GM21737 (cell line): ENCODE measurements at regions not wholly inside any gene's neighbourhood (a gene's known extent, or its start where the extent isn't known, plus 50 kb on each side); places are given as distances from the start of the nearest gene placed in this dataset.

ENCODE experiments used
- ATAC-seq: cut with Tn5 transposase; IDR thresholded peaks from one replicate; pipeline ENCODE4 v1.9.1; 2021; ENCODE audit warnings: mild to moderate bottlenecking, moderate library complexity; ENCODE audit not compliant: unreplicated experiment

DNA sequence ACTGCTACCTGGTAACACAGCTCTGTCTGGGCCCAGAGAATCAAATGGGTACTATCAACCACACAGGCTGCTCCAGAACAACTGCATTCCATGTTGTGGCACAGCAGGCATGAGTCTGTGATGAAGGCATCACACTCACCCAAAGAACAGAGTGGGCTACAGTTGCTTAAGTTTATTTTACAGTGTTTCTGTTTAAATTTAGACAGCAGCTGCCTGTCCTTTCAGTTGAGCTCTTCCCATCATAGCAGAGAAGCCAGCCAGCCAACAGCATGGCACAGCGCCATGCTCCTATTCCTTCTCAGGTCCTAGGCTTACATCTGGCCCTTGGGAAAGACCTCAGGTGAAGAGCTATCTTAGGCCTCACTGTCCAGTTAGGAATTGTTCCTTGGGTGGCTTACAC, 147.0 kb upstream of the FRMD6 start:
- no peak for ATAC-seq

DNA sequence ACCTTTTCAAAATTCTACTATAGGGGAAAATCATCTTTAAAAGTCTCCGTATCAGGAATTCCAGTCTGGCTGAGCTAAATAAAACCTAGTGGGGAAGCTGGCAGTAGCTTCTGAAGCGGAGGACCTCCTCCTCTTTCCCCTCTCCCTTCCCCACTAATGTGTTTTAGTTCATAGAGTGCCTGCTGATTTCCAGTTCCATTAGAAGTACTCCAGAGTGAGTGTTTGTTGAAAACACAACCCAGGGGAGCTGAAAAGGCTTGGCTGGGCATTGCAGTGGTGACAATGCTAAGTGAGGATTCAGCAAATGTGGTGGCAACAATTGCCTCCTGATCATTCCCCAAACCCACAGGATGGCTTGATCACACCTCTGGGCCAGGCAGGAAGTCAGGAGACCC, 144.2 kb upstream of the FRMD6 start:
- ATAC-seq: no peak

DNA sequence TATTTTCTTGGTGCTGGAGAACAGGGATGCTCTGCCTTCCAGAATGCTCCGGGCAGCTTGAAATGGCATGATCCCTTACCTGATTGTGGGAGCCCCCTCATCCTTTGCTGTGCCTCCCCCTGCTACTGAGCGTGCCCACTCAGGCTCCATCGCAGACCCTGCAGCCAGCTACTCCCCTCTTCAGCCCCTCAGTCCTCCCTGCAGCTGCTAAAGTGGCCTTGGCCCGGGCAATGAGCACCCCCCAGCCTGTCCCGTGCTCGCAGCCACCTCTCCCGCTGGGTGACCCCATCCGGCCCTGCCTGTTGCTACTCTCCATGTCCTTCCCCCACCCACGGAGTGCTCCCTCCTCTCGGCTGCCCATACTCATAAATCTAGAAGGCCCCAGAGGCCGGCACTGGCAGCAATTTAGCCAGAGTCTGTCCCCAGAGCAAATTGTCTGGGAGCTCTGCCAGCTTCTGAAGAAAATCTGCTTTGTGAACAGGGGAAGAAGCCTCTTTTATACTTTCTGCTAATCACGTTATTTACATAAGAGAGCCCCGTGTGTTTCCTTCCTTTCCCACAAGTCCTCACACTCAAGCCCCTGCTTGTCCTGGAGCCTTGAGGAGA, 143.7 kb upstream of the FRMD6 start:
- no peak for ATAC-seq

DNA sequence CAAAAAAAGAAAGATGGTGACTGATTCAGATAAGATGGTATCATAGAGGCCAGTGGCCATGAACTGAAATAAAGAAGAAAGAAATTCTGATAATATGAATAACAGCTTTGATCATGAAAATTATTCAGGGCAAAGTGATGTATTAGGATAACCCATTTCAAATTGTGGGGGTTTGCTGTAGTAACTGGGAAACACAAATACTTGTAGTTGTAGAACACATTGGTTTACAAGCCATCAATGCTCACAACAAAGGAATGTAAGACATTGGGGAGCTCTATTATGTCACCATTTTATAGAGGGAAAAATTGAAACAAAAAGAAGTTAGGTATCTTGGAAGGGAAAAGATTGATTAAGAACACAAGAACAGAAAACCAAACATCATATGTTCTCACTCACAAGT, 140.4 kb upstream of the FRMD6 start:
- no peak for ATAC-seq

DNA sequence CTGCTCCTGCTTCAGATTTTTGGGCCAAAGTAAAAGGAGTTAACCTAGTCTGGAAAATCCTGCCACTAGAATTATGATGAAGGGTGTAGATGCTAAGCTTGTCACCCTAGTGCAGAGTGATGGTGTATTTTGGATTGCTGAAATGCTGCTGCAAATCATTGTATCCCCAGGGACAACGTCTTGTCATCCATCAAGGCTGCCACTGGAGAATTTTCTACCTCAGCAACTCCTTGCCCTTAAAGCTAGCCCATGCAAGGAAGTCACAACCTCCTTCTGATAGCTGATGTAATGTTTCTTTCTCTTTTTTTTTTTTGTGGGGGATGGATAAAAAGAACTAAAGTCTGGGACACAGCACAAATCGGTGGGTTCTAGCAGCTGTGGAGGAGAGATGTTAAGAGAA, 139.4 kb upstream of the FRMD6 start:
- ATAC-seq: no peak

DNA sequence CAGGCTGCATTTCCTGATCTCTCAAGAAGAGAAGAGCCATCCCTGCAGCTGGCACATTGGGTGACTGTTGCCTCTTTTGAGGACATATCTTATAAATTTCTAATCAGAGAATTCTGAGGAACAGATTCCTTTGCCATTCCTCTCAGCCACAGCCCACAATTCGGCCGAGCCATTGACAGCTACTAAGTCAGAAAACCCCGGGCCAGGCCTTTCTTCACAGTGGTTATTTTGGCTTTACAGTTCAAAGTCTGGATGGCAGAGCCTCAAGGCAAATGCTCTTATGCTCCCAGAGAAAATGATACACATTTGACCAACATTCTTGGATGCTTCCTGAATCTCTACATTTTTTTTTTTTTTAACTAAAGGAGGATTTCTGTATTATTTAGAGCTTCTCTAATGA, 138.4 kb upstream of the FRMD6 start:
- no peak for ATAC-seq

DNA sequence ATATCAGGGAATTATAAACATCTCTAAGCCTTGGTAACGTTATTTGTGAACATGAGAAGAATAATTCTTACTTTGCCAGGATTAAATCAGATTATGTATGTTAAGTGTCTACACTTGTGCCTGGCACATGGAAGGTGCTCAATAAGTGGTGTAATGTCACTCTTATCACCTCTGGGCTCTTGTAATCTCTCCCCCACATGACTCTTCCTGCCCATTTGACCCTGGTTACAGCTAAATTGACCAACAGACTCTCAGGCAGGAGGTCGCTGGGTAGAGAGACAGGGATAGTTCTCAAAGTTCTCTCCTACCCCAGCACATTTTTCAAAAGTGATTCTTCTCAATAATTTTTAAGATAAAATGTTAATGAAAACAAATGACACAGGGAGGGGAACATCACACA, 137.8 kb upstream of the FRMD6 start:
- ATAC-seq: no peak

DNA sequence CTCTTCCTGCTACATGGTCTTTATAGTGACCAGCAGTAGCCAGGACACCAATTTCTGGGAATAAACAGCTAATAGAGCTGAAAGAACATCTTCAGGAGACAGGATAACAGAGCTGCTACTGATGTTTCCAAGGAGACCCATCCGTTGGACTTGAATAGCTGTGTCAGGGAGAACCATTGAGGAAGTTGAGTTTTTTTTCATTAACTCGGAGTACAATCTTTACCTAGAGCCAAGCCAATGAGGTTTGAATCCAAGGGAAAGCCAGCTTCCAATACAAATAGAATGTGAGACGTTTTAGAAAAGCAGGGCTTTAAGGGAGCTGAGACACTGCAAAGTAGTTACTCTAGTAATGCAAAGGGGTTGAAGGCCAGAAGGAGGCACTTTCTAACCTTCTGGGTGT, 136.1 kb upstream of the FRMD6 start:
- no peak for ATAC-seq

DNA sequence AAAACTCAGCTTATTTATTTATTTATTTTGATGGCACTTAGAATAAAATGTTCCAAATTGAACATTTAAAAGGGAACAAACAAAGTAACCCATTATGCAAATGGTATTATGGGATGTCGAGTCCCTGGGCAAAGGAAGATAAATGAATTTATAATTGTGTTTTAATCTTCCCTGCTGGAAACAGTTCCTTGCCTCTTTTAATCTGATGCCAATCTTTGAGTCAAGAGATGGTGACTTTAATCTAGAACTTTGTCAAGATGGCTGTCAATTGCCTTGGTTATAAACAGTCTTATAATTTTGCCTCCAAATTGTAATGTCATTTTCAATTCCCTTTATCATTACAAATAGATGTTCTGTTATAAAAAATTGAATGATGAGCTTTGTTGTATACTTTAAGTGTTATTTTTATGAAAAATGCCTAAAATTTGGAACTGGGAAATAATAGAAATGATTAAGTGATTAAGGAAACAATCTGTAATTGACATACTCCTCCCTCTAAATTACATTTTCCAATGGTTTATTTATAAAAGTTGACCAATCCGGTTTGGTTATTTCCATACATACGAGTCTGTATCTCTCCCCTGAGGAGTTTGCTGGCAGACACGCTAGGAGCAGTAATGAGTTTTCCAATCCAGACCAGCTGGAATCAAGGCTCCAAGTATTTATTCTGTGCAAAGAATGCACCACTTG, 134.9 kb upstream of the FRMD6 start:
- ATAC-seq: no peak

DNA sequence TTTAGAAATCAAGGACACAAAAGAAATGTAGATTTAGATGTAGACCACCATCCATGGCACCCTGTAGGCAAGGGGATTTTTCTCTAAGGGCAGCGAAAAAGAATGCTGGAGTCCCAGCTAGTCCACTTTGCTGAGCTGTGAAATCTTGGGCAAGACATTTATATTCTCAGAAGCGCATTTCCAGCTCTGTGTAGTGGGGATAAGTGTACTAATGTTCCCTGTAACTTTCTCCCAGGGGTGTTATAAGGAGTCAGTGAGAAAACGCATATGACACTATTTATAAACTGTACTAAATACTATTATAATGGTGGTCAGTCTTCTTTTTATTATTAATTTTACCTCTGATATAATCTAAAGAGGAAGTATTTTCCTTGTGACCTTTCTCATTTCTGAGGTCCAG, 133.4 kb upstream of the FRMD6 start:
- no peak for ATAC-seq

DNA sequence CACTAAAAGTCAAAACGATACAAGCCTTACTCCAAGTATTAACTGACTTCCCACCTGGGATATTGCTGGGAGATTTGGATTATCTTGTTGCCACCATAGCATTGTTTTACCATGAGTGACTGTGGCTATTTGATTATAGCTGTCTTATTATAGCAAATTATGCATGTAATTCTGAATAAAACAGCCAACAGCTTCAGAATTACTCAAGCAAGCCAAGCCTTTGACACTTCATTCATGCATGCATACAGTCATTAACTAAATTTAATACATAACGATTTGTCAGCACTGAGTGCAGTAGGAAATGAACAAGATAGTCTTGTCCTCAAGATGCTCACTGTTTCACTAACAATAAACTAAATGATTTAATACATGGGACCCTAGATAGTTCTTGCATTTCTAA, 133.0 kb upstream of the FRMD6 start:
- no peak for ATAC-seq

DNA sequence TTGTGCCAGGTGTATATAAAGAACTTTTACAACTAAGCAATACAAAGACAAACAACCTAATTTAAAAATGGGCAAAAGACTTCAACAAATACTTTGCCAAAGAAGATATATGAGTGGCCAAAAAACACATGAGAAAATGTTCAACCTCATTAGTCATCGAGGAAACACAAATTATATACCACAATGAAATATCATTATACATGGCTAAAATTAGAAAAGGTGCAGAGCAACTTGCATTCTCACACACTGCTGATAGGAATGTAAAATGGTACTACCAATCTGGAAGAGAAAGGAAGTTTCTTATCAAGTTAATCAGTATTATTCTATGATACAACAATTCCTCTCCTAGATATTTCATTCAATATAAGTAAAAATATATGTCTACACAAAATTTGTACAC, 131.6 kb upstream of the FRMD6 start:
- no peak for ATAC-seq

DNA sequence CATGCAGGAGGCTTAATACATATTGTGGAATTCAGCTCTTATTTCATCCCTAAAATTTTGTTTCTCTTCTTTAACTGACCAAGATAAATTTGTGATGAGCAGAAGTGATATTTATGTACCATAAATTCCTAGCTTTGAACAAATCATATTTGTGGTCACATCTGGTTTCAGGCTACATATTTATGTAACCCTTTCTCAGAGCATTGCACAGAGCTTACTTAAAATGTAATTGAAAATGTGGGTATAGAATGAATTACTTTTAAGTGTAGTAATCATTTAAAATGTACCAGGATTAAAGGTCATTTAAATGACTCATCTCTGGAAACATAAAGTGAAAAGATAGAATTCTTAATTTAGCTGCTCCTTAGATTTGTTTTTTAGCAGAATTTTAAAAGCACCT, 129.9 kb upstream of the FRMD6 start:
- no peak for ATAC-seq

DNA sequence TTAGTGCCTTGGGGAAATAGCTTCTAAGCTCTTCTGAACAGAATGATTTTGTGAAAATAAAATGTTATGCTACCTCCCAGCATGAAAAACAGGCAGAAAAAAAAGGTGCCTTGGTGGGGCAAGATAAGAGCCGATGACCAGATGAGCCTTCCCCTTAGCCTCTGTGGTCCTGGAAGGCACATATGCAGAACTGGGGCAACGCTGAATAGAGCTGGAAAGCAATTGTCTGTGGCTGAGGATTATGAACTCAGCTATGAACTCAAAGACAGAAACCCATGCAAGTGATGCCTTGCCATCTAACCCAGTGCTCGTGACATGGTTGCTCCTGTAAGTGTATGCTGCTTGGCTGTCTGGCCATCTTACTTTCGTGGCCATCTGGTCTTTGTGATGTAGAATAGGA, 128.5 kb upstream of the FRMD6 start:
- no peak for ATAC-seq

DNA sequence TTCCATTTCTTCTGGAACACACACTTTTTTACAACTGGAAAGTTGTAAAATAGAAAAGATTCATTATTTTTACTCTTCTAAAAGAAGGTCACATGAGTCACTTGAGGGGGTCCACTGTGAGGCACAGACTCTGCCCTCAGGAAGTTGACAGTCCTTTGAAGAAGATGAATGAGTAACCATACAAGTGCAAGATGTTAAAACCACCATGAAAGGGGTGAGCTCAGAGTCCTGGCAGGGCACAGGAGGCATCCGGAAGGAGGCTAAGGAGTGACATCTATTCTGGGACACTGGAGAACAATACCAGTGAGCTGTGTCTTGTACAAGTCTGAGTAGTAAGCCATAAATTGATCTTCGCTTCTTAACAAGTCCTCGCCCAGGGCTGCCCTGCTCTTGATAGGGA, 126.0 kb upstream of the FRMD6 start:
- ATAC-seq: no peak

DNA sequence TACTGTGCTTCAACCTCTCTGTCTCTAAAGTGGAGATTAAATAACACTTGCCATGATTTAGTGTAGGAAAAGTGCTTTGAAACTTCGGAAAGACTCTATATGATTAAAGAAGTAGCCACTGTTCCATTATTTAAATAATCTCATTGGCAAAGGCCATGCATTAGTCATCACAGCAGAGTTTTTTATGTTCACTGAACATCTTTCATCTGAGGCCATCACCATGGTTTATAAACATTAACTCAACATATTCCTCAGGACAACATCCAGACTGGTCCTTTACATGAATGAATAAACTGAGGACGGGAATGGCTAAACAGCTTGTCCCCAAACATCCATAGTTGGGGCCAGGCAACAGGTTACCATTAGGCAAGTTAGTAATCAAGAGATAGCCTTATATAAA, 124.6 kb upstream of the FRMD6 start:
- ATAC-seq: no peak

DNA sequence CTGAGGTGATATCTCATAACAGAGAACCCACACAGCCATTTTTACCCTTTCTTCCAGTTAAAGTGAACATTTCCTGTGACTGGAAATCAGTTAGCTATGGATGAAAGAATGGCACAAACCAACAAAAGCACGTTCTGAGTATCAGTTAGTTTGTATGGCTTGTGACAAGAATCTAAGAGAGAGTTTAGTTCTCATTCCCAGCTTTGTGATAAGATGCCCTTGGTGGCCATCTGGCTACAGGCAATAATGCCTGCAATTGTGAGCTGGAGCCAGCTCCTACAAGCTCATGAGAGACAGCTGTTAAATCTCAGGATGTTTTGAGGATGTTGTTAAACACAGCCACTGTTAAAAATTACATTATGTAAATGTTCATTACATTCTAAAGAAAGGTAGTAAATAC, 122.0 kb upstream of the FRMD6 start:
- no peak for ATAC-seq

DNA sequence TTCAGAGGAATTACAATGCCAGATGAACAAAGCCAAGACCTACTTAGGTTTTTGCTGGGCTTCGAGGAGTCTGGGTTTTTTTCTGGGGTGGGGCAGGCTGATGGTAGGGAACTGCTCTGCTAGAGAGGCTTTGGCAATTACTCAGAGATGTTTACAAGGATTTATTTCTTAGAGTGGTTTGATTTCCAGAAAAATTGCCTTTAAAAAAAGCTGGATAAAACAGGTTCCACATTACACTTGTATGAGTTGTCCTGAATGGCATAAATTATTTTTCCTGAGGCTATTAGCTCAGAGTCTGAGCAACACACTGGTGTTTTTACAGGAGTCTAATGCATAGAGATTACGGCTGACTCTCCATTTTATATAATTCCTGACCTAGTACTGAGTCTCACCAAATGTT, 118.5 kb upstream of the FRMD6 start:
- no peak for ATAC-seq

DNA sequence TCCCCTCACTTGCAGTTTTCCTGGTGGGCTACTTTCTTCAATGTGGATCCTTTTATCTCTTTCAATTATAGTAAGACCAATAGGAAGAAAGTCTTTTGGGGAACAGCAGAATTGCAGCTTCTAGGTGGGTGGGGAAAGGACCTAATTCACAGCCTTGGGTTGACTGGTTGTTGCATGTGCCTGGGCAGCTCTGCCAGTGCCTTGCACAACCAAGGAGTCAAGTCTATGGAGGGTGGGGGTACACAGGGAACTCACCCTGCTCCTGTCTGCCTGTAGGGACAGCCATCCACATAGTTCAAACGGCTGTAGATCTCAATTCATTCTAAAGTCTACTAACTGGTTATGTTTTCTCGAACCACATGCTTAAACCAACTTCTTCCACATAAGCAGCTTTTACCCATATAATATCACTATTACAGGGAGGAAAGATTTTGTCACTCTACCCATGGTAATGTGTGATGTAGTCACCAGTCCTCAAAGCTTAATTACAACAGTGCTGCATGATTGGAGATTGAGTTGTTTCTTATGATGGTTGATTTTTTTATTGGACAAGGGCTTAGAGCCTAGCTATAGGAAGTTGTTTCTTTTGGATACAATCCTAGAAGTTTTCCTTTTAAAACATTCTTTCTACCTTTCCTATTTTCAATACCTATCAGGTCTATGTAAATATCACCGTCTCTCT, 117.7 kb upstream of the FRMD6 start:
- no peak for ATAC-seq

DNA sequence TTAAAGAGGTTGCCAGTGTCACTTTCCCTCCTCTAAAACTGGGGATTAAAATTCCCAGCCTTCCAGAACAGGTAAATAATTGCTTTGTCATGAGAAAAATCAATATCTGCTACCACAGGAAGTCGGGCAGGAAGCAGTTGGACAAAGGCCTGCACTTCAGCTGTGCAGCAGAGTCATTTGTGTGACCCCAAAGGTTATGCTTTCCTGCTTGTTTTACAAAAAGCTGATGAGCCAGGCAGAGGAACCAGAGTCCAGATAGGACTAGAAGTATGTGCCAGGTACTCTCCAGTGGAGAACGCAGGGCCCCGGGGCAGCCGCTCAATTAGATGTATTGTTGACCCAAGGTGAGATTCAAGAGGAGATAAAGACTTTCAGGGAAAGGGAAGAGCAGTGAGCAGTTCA, 117.1 kb upstream of the FRMD6 start:
- ATAC-seq: no peak

DNA sequence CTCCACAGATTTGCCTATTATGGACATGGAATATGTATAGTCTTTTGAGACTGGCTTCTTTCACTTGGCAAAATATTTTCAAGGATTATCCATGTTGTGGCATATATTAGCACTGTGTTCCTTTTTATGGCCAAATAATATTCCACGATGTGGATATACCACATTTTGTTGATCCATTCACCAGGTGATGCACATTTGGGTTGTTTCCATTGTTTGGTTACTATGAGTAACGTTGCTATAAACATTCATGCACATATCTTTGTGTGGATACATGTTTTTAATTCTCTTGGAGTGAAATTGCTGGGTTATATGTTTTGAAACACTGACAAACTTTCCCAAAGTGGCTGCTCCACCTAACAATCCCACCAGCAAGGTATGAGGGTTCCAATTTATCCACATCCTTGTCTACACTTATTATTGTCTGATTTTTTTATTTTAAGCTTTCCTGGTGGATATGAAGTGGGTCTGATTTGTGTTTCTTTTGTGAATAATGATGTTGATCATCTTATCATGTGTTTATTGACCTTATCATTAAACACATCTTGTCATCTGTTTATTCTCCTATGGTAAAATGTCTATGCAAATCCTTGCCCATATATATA, 116.2 kb upstream of the FRMD6 start:
- no peak for ATAC-seq

DNA sequence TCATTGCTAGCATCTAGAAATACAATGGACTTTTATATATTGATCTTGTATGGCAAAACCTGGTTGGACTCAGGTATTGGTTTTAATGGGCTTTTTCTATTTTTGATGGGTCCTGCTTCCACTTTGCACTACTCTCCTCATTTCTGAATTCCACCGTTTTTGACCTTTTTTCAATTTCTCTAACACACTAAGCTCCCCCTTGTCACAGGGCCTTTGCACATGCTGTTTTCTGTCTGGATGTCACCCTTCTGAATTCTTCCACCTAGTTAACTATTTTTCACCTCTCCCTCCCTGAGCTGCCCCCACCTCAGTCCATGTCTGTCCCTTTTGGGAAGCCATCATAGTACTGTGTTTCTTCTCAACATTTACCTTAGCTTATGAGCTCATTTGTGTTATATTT, 112.7 kb upstream of the FRMD6 start:
- ATAC-seq: no peak
